ENCODE measurements at regions not wholly inside any gene's neighbourhood (a gene's known extent, or its start where the extent isn't known, plus 50 kb on each side); places are given as distances from the start of the nearest gene placed in this dataset.
A peak's percentile ranks its signal among the peaks of the same experiment; 100 is the strongest.

DNA sequence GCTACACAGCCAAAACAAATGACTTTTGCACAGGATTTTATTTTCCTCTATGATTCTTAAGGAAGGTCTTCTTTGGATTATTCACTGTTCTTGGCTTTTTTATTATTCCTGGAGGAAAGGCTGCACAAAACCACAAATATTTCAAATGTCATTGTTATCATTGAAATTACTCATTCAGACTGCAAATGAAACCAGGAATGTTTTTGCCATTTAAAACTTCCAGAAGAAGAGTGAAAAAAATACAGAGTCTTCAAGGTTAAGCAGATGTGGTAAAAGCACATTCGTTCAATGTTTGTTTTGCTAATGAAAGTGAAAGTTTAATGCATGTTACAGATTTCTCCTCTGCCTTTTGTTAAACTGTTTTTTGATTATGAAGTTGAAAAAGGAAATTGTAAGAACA is 238.2 kb downstream of the TLE4 start:
- peak; percentile 35 for DNase-seq (ENCODE audit: low read depth, low spot score)

DNA sequence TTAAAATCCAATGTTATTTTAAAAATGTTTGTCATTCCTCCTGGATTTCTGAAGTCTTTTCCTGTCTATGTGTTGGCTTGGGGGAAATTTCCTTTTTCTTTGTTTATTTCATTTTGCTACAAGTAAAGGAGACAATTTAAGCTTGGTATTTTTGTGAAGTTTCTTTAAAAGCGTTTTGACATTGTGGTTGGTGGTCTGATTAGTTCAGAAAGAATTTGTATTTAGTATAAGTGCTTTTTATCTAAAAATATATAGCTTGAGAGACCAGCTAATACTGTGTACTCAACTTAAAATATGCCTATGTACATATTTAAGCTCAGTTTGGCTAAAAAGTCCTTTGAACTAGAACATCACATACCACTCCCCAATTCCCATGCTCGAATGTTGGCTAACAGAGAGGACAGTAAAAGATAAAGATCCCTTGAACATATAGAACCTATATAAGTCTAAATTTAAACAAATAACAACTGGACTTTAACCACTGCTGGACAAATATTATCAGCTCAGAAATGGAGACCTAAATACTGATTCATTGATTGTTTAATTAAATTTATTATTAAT is 237.6 kb downstream of the TLE4 start:
- no peak for DNase-seq (ENCODE audit: low read depth, low spot score)

DNA sequence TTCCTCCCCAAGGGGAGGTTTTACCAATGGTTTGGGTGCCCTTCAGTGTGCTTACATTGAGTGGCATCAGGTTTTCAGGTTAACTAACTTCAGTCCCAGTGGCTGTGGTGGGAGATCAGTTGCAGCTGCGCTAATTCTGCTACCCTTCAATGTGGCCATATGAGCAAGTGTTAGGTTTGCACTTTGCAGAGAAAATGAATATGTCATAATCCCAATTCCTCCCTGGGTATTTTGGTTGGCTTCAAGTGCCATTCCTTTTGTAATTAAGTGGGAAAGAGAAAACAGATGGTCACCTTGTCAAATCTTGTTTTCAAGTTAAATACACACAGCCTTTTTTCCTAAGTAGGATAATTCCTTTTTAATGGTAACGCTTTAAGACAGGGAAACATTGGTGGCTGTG is 236.2 kb downstream of the TLE4 start:
- DNase-seq (ENCODE audit: low read depth, low spot score): no peak

DNA sequence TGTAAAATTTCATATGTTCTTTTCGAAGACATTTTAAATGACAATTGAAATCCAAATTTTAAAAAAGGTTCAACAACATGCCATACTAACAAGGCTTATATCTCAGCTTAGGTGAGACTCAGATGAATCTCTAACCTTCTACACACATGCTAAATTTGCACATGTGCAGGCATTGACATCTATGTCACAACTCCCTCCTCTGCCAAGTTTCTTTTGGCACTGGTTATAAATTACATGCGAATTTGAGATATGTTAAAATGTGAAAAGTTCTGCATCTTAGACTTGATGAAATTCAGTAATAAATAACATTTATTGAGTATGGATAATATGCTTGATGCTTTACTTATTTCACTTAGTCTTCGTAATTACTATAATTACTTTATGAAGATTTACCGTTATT is 234.3 kb downstream of the TLE4 start:
- no peak for DNase-seq (ENCODE audit: low read depth, low spot score)

DNA sequence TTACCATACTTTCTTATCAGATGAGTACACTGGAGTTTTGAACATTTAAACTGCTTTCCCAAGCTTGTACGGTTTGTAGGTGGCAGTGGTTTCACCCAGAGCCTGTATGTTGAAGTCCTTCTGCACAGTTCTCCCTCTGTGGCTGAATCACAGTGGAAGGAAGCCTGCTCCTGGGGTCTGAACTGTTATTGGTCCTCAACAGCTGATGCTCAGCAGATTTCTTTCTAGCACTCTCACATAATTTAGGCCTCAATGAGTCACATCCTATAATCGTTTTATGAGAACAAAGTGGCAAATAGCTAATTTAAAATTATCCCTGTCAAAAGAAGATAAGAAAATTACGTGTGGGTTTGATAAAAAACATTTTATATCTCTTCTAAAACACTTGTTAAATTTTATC is 229.7 kb downstream of the TLE4 start:
- DNase-seq (ENCODE audit: low read depth, low spot score): no peak

DNA sequence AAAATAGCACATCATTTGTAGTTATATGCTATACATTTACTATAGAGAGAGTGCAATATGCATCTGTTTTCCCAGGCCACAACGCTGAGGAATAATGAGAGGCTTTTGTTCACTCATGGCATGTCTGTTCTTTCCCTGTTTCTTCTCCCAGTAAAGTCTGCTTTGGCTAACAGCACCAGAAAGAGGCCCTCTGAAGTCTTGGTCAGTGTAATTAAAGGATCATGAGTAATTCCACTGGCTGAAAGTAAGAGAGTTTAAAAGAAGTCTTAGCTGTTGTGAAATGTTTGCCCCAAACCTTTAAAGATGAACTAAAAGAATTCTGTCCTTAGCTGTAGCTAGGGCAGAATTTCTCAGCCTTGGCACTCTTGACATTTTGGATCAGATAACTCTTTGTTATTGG is 228.8 kb downstream of the TLE4 start:
- DNase-seq (ENCODE audit: low read depth, low spot score): no peak

DNA sequence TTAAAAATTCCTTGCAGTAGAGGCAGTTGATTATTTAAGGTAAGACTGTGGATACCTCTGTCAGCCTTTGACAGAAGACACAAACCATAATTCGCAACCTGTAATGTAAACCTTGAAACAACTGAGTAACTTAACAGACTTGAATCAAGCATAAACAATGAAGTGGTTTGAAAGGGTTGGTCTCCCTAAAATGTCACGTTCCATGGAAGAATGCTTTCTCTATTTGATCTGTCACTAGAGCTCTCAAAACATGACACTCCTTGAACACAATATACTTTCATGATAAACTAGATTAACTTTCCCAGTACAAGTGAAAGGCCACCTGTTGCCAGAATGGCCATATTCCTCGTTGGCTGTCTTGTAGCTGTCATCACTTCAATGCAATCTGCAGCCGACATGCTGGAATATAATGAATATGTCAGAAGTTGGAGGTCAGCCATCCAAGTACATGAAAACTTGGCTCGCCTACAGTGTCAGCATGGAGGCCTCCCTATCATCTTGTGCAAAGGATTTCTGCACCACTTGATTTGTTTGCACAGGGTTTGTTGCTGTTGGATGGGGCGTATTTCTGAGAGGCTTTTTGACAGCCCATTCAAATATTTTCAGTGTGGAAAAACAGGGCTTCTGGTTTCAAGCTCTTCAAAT is 228.0 kb downstream of the TLE4 start:
- peak; percentile 39 for DNase-seq (ENCODE audit: low read depth, low spot score)

- no peak for DNase-seq (ENCODE audit: low read depth, low spot score)
Observed at GRCh38 chr9:79798450-79798849, 226.7 kb downstream of the TLE4 start.

GRCh38 chr9:79796411-79796810 is 224.6 kb downstream of the TLE4 start:
- no peak for DNase-seq (ENCODE audit: low read depth, low spot score)

DNA sequence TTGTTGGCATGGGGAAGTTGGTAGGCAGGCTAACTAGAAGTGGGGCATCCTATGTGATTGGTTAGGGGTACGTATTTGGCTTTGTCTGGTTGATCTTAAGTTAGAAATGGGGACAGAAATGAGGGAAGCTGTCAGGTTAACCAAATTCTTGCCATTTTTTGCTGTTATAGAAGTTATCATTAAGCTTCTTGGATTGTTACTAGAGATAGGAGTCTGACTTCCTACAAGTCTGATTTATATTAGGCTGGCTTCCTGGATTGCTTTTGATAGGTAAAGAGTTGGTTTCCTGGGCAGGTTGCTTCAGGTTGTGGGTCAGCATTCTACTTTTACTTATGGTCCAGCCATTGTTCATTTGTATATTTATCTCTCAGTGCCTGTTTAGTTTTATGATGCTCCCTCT is 216.9 kb downstream of the TLE4 start:
- DNase-seq (ENCODE audit: low read depth, low spot score): no peak

DNA sequence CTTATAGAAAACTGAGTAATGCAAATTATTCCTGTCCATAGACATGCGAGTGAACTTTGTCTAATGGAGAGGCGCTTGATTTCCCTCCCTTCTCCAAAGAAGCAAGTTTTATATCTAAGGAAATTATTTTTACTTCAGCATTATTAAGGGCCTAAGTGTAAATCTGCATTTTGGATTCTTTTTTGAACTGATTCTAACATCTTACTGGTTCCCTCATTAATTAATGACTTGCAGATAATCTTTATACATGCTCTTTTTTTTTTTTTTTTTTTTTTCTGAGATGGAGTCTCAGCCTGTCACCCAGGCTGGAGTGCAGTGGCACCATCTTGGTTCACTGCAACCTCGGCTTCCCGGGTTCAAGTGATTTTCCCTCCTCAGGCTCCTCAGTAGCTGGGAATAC is 209.5 kb downstream of the TLE4 start:
- DNase-seq (ENCODE audit: low read depth, low spot score): no peak

DNA sequence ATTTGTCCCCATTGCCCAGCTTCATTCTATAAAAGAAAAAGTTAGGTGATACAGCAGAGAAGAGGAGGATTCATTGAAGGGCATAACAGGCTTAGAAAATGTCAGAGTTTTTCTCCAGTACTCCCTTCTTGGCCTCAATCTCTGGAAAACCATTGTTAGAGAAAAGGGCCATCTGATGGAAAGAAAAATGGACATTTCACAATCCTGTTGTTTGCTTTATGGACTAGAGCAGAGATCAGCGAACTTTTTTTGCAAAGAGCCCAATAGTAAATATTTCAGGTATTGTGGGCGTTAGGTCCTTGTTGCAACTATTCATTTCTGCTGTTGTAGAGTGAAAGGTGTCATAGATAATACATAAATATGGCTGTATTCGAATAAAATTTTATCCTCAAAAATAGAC is 208.8 kb downstream of the TLE4 start:
- DNase-seq (ENCODE audit: low read depth, low spot score): no peak

- no peak for DNase-seq (ENCODE audit: low read depth, low spot score)
Observed at GRCh38 chr9:79779901-79780300, 208.1 kb downstream of the TLE4 start.

- no peak for DNase-seq (ENCODE audit: low read depth, low spot score)
Observed at GRCh38 chr9:79778581-79778980, 206.8 kb downstream of the TLE4 start.

DNA sequence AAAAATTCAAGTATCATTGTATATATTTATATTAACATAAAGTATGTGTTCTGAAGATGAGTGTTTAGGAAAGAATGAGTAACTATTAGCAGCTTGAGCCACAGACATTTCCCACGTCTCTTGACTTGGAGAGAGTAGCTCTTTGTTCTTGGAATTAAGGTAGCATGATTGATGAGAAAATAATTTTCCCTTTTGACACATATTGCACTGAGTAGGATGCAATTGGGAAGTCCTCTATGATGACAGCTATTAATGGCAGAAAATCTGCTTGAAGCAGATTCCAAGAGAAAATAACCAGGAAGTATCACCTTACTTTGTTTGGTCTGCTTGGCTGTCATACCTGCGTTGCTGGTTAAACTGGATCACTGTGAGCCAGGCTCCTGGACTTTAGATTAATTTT is 204.8 kb downstream of the TLE4 start:
- no peak for DNase-seq (ENCODE audit: low read depth, low spot score)

Data from smooth muscle cell of the brain vasculature (primary cell).